ENCODE measurements at regions not wholly inside any gene's neighbourhood (a gene's known extent, or its start where the extent isn't known, plus 50 kb on each side); places are given as distances from the start of the nearest gene placed in this dataset.

DNA sequence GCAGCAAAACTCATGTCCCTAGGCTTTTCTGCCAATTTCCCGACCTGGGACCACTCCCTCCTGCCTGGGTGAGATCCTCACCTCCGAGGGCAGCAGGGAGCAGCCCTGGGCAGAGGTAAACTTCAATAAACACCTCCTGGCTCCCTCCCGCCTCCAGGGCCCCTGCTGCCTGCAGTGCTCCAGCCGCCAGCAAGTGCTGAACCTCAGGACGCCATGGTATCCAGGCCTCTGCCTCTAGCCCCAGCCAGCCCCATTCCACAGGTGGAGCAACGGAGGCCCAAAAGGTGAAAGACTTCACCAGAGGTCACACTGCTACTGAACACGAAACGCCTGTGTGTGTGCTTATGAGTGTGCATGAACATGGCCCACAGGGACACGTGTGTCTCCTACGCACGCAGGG, 59.9 kb upstream of the LINGO1 start:
- DNase-seq (ENCODE audit: low read depth in 4 of 4, low spot score in 2 of 4): no peak

- DNase-seq (ENCODE audit: low read depth in 4 of 4, low spot score in 2 of 4): no peak
Measured at GRCh38 chr15:77691607-77692006, 58.9 kb upstream of the LINGO1 start.

DNA sequence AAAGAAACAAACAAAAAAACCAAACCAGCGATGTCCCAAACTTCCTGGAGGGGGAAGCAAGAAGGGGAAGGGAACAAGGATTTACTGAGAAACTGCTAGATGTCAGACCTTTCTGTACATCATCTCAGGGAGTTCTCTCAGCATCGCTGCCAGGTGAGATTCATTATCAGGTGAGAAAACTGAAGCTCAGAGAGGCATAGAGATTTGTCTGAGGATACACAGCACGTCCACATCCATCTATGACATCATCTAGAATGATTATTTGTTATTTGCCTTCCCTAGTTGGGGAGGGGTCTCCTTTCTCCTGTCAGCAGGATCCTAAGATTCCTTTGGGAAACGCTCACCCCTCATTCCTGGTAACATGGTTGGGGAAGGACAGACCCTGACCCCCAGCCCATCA, 57.1 kb upstream of the LINGO1 start:
- DNase-seq (ENCODE audit: low read depth in 4 of 4, low spot score in 2 of 4): no peak

- DNase-seq (ENCODE audit: low read depth in 4 of 4, low spot score in 2 of 4): no peak
Measured at GRCh38 chr15:77688693-77689092, 56.0 kb upstream of the LINGO1 start.

GRCh38 chr15:77688266-77688665, 55.6 kb upstream of the LINGO1 start:
- no peak for DNase-seq (ENCODE audit: low read depth in 4 of 4, low spot score in 2 of 4)

GRCh38 chr15:77685082-77685815, 52.5 kb upstream of the LINGO1 start:
- no peak for DNase-seq (ENCODE audit: low read depth in 4 of 4, low spot score in 2 of 4)

GRCh38 chr15:77684341-77685081, 51.8 kb upstream of the LINGO1 start:
- DNase-seq (ENCODE audit: low read depth in 4 of 4, low spot score in 2 of 4): no peak

DNA sequence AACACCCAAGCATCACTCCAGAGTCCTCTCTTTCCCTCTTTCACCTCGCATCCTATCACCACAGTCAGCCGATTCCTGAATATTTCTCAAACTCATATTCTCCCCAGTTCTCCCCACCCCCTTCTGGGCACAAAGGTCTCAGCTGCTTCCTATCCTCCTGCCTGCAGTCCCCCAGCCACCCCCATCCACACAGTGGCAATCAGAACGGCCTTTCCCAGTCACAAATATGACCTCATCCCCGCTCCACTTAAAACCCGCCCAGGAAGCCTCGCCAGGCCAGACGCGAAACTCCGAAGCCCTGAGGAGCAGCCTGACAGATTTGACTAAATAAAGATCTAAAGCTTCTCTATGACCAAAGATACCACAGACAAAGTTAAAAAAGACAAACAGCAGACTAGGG, 49.9 kb upstream of the LINGO1 start:
- DNase-seq (ENCODE audit: low read depth in 4 of 4, low spot score in 2 of 4): no peak
